NT2/D1 (cell line): ENCODE measurements at regions not wholly inside any gene's neighbourhood (a gene's known extent, or its start where the extent isn't known, plus 50 kb on each side); places are given as distances from the start of the nearest gene placed in this dataset.

Source experiments
- SUZ12 ChIP-seq: IDR thresholded peaks from 2 replicates; pipeline ENCODE4 v1.6.1; 2011; ENCODE audit not compliant: insufficient read length, insufficient read depth; ENCODE audit errors: extremely low read depth
- ZNF274 ChIP-seq: IDR thresholded peaks from 2 replicates; pipeline ENCODE4 v1.6.1; 2011; ENCODE audit warnings: mild to moderate bottlenecking, low read depth, low read length

- TF ChIP-seq ZNF274 = no peak
- TF ChIP-seq SUZ12 = no peak
These were observed 277.3 kb upstream of the FN1 start for GRCh38 chr2:215712871-215713790.
